ENCODE measurements at regions not wholly inside any gene's neighbourhood (a gene's known extent, or its start where the extent isn't known, plus 50 kb on each side); places are given as distances from the start of the nearest gene placed in this dataset.

- ATAC-seq = no peak
- H3K9me3 Mint-ChIP-seq = no peaks in the 10 kb centered on the region
- Histone ChIP-seq H3F3A (replicated peaks; ENCODE audit: low read depth) (no peaks in the 10 kb centered on the region), H3K79me2 (replicated peaks; ENCODE audit: insufficient read depth) (no peaks in the 10 kb centered on the region), H3K27me3 (ENCODE audit: insufficient read depth) (no peaks in the 10 kb centered on the region), H3K27ac (ENCODE audit: low read depth) (no peak overlapping the region), H4K20me1 (replicated peaks; ENCODE audit: insufficient read depth) (no peaks in the 10 kb centered on the region), H3K4me3 (no peak overlapping the region), H3K36me3 (ENCODE audit: insufficient read depth) (no peaks in the 10 kb centered on the region), H2AFZ (no peak overlapping the region), H3K9me2 (ENCODE audit: insufficient read depth) (no peaks in the 10 kb centered on the region), H3K4me2 (no peak overlapping the region), H3K4me1 (ENCODE audit: insufficient read depth) (no peaks in the 10 kb centered on the region)
- TF ChIP-seq ZNF331 (CRISPR knock-in tag; IDR thresholded peaks at IDR 0.05; ENCODE audit: low read depth) = no peak
- no peak for TF ChIP-seq ZNF114 (CRISPR knock-in tag; IDR thresholded peaks at IDR 0.05)
- no peak for TF ChIP-seq EZH2phosphoT487 (IDR thresholded peaks at IDR 0.05; ENCODE audit: unreplicated experiment)
- TF ChIP-seq REST (IDR thresholded peaks at IDR 0.05; ENCODE audit: unreplicated experiment) = no peak
- TF ChIP-seq JUNB (IDR thresholded peaks at IDR 0.05; ENCODE audit: unreplicated experiment) = no peak
- no peak for TF ChIP-seq STAT1 (IDR thresholded peaks at IDR 0.05; ENCODE audit: unreplicated experiment)
- TF ChIP-seq POLR2AphosphoS5 (IDR thresholded peaks at IDR 0.05; ENCODE audit: low read depth) = no peak
- TF ChIP-seq NANOG (IDR thresholded peaks at IDR 0.05; ENCODE audit: borderline replicate concordance) = no peak
- TF ChIP-seq CREB1 (CRISPR knock-in tag; IDR thresholded peaks at IDR 0.05; ENCODE audit: low read depth) = no peak
- TF ChIP-seq EZH2 (IDR thresholded peaks at IDR 0.05; ENCODE audit: low read depth, unreplicated experiment) = no peak
- TF ChIP-seq ZNF462 (CRISPR knock-in tag; IDR thresholded peaks at IDR 0.05) = no peak
- no peak for TF ChIP-seq CTCF (conservative IDR thresholded peaks at IDR 0.05; ENCODE audit: low read depth in 2 of 2)
- TF ChIP-seq ETS1 (IDR thresholded peaks at IDR 0.05) = no peak
- H3K4me1 Mint-ChIP-seq = no peaks in the 10 kb centered on the region
- peaks cover 2% of the 10 kb centered on the region for H3K27me3 Mint-ChIP-seq (ENCODE audit: insufficient read depth, low read depth, poor library complexity)
- H3K36me3 Mint-ChIP-seq (ENCODE audit: low read depth) = no peaks in the 10 kb centered on the region
- no peak overlapping the region for H3K27ac Mint-ChIP-seq
- H3K4me3 Mint-ChIP-seq = no peak overlapping the region
- no peak for DNase-seq (ENCODE audit: low spot score)
These were observed 1067.7 kb upstream of the SPRY2 start for GRCh38 chr13:81408647-81409046.
